SK-N-SH treated with all-trans-retinoic acid at 6 μM for 48 hours (cell line): ENCODE measurements at regions not wholly inside any gene's neighbourhood (a gene's known extent, or its start where the extent isn't known, plus 50 kb on each side); places are given as distances from the start of the nearest gene placed in this dataset.

ENCODE experiments used
- ATAC-seq: fragments of 200-7000 bp; cut with Tn5 transposase; 3 replicates; pipeline ENCODE4 v1.9.1; 2020; ENCODE audit warnings: mild to moderate bottlenecking, moderate library complexity
- ARNTL ChIP-seq: fragments of 450-650 bp; formaldehyde crosslinking; IDR thresholded peaks from 2 replicates; pipeline ENCODE4 v1.5.0; 2020; ENCODE audit warnings: low read depth, mild to moderate bottlenecking, moderate library complexity, borderline replicate concordance
- BACH2 ChIP-seq: fragments of 250-450 bp; sonication (Bioruptor Pico); IDR thresholded peaks from 2 replicates; pipeline ENCODE4 v1.9.0; 2021; ENCODE audit warnings: mild to moderate bottlenecking, borderline replicate concordance
- CREB5 ChIP-seq: fragments of 250-450 bp; sonication (Bioruptor Pico); IDR thresholded peaks from 2 replicates; pipeline ENCODE4 v1.5.1; 2020; ENCODE audit warnings: low read depth, mild to moderate bottlenecking, moderate library complexity
- CSRNP3 ChIP-seq: fragments of 250-450 bp; sonication (Bioruptor Pico); IDR thresholded peaks from 2 replicates; pipeline ENCODE4 v1.5.1; 2021; ENCODE audit warnings: mild to moderate bottlenecking, moderate library complexity
- GLIS3 ChIP-seq: fragments of 250-450 bp; sonication (Bioruptor Pico); IDR thresholded peaks from 2 replicates; pipeline ENCODE4 v1.5.0; 2020; ENCODE audit warnings: mild to moderate bottlenecking, moderate library complexity
- ISL1 ChIP-seq: fragments of 250-450 bp; sonication (Bioruptor Pico); IDR thresholded peaks from 2 replicates; pipeline ENCODE4 v2.1.2; 2022; ENCODE audit warnings: mild to moderate bottlenecking, moderate library complexity
- OSR1 ChIP-seq: fragments of 250-450 bp; sonication (Bioruptor Pico); IDR thresholded peaks from 2 replicates; pipeline ENCODE4 v1.8.0; 2022; ENCODE audit warnings: moderate library complexity, mild to moderate bottlenecking, inconsistent platforms
- POU6F1 ChIP-seq: fragments of 250-450 bp; sonication (Bioruptor Pico); IDR thresholded peaks from 2 replicates; pipeline ENCODE4 v1.8.0; 2021; ENCODE audit warnings: low read depth, mild to moderate bottlenecking, moderate library complexity, borderline replicate concordance
- PPARA ChIP-seq: fragments of 250-450 bp; sonication (Bioruptor Pico); IDR thresholded peaks from 2 replicates; pipeline ENCODE4 v1.5.0; 2020; ENCODE audit warnings: mild to moderate bottlenecking, borderline replicate concordance
- RARB ChIP-seq: fragments of 250-450 bp; sonication (Bioruptor Pico); IDR thresholded peaks from 2 replicates; pipeline ENCODE4 v1.8.0; 2021; ENCODE audit warnings: mild to moderate bottlenecking, moderate library complexity
- SNAI2 ChIP-seq: fragments of 250-450 bp; sonication (Bioruptor Pico); IDR thresholded peaks from 2 replicates; pipeline ENCODE4 v1.5.0; 2020; ENCODE audit warnings: mild to moderate bottlenecking, moderate library complexity
- TCF4 ChIP-seq: fragments of 250-450 bp; sonication (Bioruptor Pico); IDR thresholded peaks from 2 replicates; pipeline ENCODE4 v1.8.0; 2021; ENCODE audit warnings: mild to moderate bottlenecking, moderate library complexity, borderline replicate concordance
- TOX ChIP-seq: fragments of 250-450 bp; sonication (Bioruptor Pico); IDR thresholded peaks from 2 replicates; pipeline ENCODE4 v1.8.0; 2021; ENCODE audit warnings: mild to moderate bottlenecking, moderate library complexity, borderline replicate concordance
- TSHZ2 ChIP-seq: fragments of 250-450 bp; sonication (Bioruptor Pico); IDR thresholded peaks from 2 replicates; pipeline ENCODE4 v1.5.0; 2020; ENCODE audit warnings: mild to moderate bottlenecking, moderate library complexity
- ZFP3 ChIP-seq: fragments of 250-450 bp; sonication (Bioruptor Pico); IDR thresholded peaks from 2 replicates; pipeline ENCODE4 v1.5.0; 2020; ENCODE audit warnings: mild to moderate bottlenecking, moderate library complexity
- ZFP30 ChIP-seq: fragments of 450-650 bp; formaldehyde crosslinking; IDR thresholded peaks from 2 replicates; pipeline ENCODE4 v1.5.0; 2022; ENCODE audit warnings: mild to moderate bottlenecking, moderate library complexity
- ZNF565 ChIP-seq: fragments of 450-650 bp; formaldehyde crosslinking; conservative IDR thresholded peaks from 2 replicates; pipeline ENCODE4 v1.5.0; 2020; ENCODE audit warnings: low read depth, mild to moderate bottlenecking, moderate library complexity
- ZNF70 ChIP-seq: fragments of 450-650 bp; formaldehyde crosslinking; IDR thresholded peaks from 2 replicates; pipeline ENCODE4 v1.5.0; 2020; ENCODE audit warnings: mild to moderate bottlenecking, moderate library complexity
- ZNF8 ChIP-seq: fragments of 450-650 bp; formaldehyde crosslinking; IDR thresholded peaks from 2 replicates; pipeline ENCODE4 v1.5.0; 2020; ENCODE audit warnings: mild to moderate bottlenecking, moderate library complexity

GRCh38 chr13:52950436-52950956 is 78.1 kb upstream of the OLFM4 start (continued):
- TF ChIP-seq ARNTL: no peak
- TF ChIP-seq TSHZ2 (CRISPR knock-in tag): no peak
- TF ChIP-seq PPARA (CRISPR knock-in tag): no peak
- TF ChIP-seq OSR1 (CRISPR knock-in tag): no peak
- no peak for TF ChIP-seq TOX
- no peak for TF ChIP-seq SNAI2
- TF ChIP-seq ZNF70 (CRISPR knock-in tag): no peak
- no peak for TF ChIP-seq RARB (CRISPR knock-in tag)

GRCh38 chr13:52949742-52950141 is 78.9 kb upstream of the OLFM4 start:
- TF ChIP-seq PPARA (CRISPR knock-in tag) (no peak), OSR1 (CRISPR knock-in tag) (no peak), GLIS3 (CRISPR knock-in tag) (no peak), ZNF70 (CRISPR knock-in tag) (no peak), ZFP3 (no peak), RARB (CRISPR knock-in tag) (no peak), TCF4 (CRISPR knock-in tag) (no peak), CSRNP3 (CRISPR knock-in tag) (no peak), ZNF8 (CRISPR knock-in tag) (no peak), CREB5 (no peak), TSHZ2 (CRISPR knock-in tag) (no peak), ZFP30 (no peak), ISL1 (no peak), POU6F1 (CRISPR knock-in tag) (no peak)
- TF ChIP-seq, all 23 proteins: peak for 0
- ATAC-seq: no peak

- ATAC-seq: no peak
- TF ChIP-seq POU6F1 (CRISPR knock-in tag): no peak
- TF ChIP-seq ZNF70 (CRISPR knock-in tag): no peak
- no peak for TF ChIP-seq ARNTL
- no peak for TF ChIP-seq CREB5
- no peak for TF ChIP-seq ZNF8 (CRISPR knock-in tag)
- TF ChIP-seq BACH2 (CRISPR knock-in tag): no peak
- no peak for TF ChIP-seq TOX
- TF ChIP-seq TSHZ2 (CRISPR knock-in tag): no peak
- no peak for TF ChIP-seq ZNF565 (CRISPR knock-in tag)
- TF ChIP-seq TCF4 (CRISPR knock-in tag): no peak
Observed at GRCh38 chr13:52949044-52949443, 79.6 kb upstream of the OLFM4 start.
